ENCODE measurements at regions not wholly inside any gene's neighbourhood (a gene's known extent, or its start where the extent isn't known, plus 50 kb on each side); places are given as distances from the start of the nearest gene placed in this dataset.

- H4K20me1 ChIP-seq (ENCODE audit: insufficient read depth, low read length) = no peaks in the 10 kb centered on the region
- DNase-seq = no peak
- no peak for TF ChIP-seq EZH2 (optimal IDR thresholded peaks at IDR 0.05; ENCODE audit: low read depth, low read length)
- no peak for TF ChIP-seq EZH2phosphoT487 (IDR thresholded peaks at IDR 0.05; ENCODE audit: low read length)
- no peak for TF ChIP-seq CTCF (IDR thresholded peaks at IDR 0.05; ENCODE audit: low read length)
These were observed 1055.4 kb upstream of the AUTS2 start for GRCh38 chr7:68542831-68543230.

GRCh38 chr7:68544851-68545250, 1053.4 kb upstream of the AUTS2 start:
- Histone ChIP-seq H3K4me2 (ENCODE audit: low read depth, low read length) (no peak overlapping the region), H3K9me3 (replicated peaks; ENCODE audit: insufficient read depth, low read length) (no peaks in the 10 kb centered on the region), H3K9me2 (replicated peaks; ENCODE audit: insufficient read depth, low read length) (no peaks in the 10 kb centered on the region), H4K20me1 (ENCODE audit: insufficient read depth, low read length) (no peaks in the 10 kb centered on the region), H3K27me3 (replicated peaks; ENCODE audit: insufficient read depth, low read length) (no peaks in the 10 kb centered on the region), H3K27ac (ENCODE audit: low read length) (no peak overlapping the region), H3K79me2 (ENCODE audit: low read length) (no peaks in the 10 kb centered on the region), H3K4me1 (ENCODE audit: low read length) (no peaks in the 10 kb centered on the region), H2AFZ (ENCODE audit: low read length) (no peak overlapping the region), H3K4me3 (ENCODE audit: low read length) (no peak overlapping the region), H3K9ac (ENCODE audit: low read length) (no peak overlapping the region), H3F3A (ENCODE audit: insufficient read depth, low read length) (no peaks in the 10 kb centered on the region), H3K36me3 (replicated peaks; ENCODE audit: insufficient read depth, low read length) (no peaks in the 10 kb centered on the region)
- TF ChIP-seq EZH2phosphoT487 (IDR thresholded peaks at IDR 0.05; ENCODE audit: low read length) (no peak), EZH2 (optimal IDR thresholded peaks at IDR 0.05; ENCODE audit: low read depth, low read length) (no peak), CTCF (IDR thresholded peaks at IDR 0.05; ENCODE audit: low read length) (no peak)
- DNase-seq = no peak

More at GRCh38 chr7:68542831-68543230, 1055.4 kb upstream of the AUTS2 start:
- no peaks in the 10 kb centered on the region for H3K27me3 ChIP-seq (replicated peaks; ENCODE audit: insufficient read depth, low read length)
- no peaks in the 10 kb centered on the region for H3K9me3 ChIP-seq (replicated peaks; ENCODE audit: insufficient read depth, low read length)
- H3K4me3 ChIP-seq (ENCODE audit: low read length) = no peak overlapping the region
- no peaks in the 10 kb centered on the region for H3K4me1 ChIP-seq (ENCODE audit: low read length)
- no peak overlapping the region for H2AFZ ChIP-seq (ENCODE audit: low read length)
- H3K4me2 ChIP-seq (ENCODE audit: low read depth, low read length) = no peak overlapping the region
- no peaks in the 10 kb centered on the region for H3K79me2 ChIP-seq (ENCODE audit: low read length)
- no peak overlapping the region for H3K27ac ChIP-seq (ENCODE audit: low read length)
- H3K9ac ChIP-seq (ENCODE audit: low read length) = no peak overlapping the region
- no peaks in the 10 kb centered on the region for H3K36me3 ChIP-seq (replicated peaks; ENCODE audit: insufficient read depth, low read length)
- H3F3A ChIP-seq (ENCODE audit: insufficient read depth, low read length) = no peaks in the 10 kb centered on the region
- H3K9me2 ChIP-seq (replicated peaks; ENCODE audit: insufficient read depth, low read length) = no peaks in the 10 kb centered on the region

GRCh38 chr7:68547181-68547580, 1051.1 kb upstream of the AUTS2 start:
- Histone ChIP-seq H3K4me1 (ENCODE audit: low read length) (no peaks in the 10 kb centered on the region), H3K9ac (ENCODE audit: low read length) (no peak overlapping the region), H2AFZ (ENCODE audit: low read length) (no peak overlapping the region), H3K4me3 (ENCODE audit: low read length) (no peak overlapping the region), H3K27me3 (replicated peaks; ENCODE audit: insufficient read depth, low read length) (no peaks in the 10 kb centered on the region), H3K9me3 (replicated peaks; ENCODE audit: insufficient read depth, low read length) (no peaks in the 10 kb centered on the region), H3K79me2 (ENCODE audit: low read length) (no peaks in the 10 kb centered on the region), H3K4me2 (ENCODE audit: low read depth, low read length) (no peak overlapping the region), H4K20me1 (ENCODE audit: insufficient read depth, low read length) (no peaks in the 10 kb centered on the region), H3K27ac (ENCODE audit: low read length) (no peak overlapping the region), H3F3A (ENCODE audit: insufficient read depth, low read length) (no peaks in the 10 kb centered on the region), H3K9me2 (replicated peaks; ENCODE audit: insufficient read depth, low read length) (no peaks in the 10 kb centered on the region), H3K36me3 (replicated peaks; ENCODE audit: insufficient read depth, low read length) (no peaks in the 10 kb centered on the region)
- TF ChIP-seq CTCF (IDR thresholded peaks at IDR 0.05; ENCODE audit: low read length) (no peak), EZH2 (optimal IDR thresholded peaks at IDR 0.05; ENCODE audit: low read depth, low read length) (no peak), EZH2phosphoT487 (IDR thresholded peaks at IDR 0.05; ENCODE audit: low read length) (no peak)
- no peak for DNase-seq
